ENCODE measurements at regions not wholly inside any gene's neighbourhood (a gene's known extent, or its start where the extent isn't known, plus 50 kb on each side); places are given as distances from the start of the nearest gene placed in this dataset.

DNA sequence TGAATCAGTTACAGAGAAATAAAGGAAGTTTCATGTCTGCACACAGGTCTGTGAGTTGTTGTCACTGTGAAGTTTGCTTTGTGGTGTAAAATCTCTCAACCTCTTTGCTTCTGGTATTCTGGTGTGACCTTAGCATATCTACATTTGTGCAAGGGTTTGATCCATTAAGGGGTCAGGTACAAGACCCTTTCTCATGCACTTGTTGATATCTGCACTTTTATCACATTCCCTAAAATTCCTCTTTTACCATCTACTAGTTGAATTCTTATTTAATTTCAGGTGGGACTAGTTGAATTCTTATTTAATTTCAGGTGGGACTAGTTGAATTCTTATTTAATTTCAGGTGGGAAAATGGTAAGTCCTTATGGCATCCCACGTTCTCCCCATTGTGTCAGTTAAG, 306.7 kb upstream of the ZNF608 start:
- intact Hi-C loops (cut with DNase I; ENCODE audit: low total_unique reads) = no loop called here
- no peaks in the 10 kb centered on the region for H3K36me3 ChIP-seq
- H3K4me1 ChIP-seq = peaks cover 0 to 7% of the 10 kb centered on the region in 2 donors
- in situ Hi-C loops (cut with MboI; ENCODE audit: low sequenced_read_pairs in 4 of 4) = no loop called here
- no peak overlapping the region for H3K4me3 ChIP-seq
- ATAC-seq = no peak
- TF ChIP-seq, protein P1, sequence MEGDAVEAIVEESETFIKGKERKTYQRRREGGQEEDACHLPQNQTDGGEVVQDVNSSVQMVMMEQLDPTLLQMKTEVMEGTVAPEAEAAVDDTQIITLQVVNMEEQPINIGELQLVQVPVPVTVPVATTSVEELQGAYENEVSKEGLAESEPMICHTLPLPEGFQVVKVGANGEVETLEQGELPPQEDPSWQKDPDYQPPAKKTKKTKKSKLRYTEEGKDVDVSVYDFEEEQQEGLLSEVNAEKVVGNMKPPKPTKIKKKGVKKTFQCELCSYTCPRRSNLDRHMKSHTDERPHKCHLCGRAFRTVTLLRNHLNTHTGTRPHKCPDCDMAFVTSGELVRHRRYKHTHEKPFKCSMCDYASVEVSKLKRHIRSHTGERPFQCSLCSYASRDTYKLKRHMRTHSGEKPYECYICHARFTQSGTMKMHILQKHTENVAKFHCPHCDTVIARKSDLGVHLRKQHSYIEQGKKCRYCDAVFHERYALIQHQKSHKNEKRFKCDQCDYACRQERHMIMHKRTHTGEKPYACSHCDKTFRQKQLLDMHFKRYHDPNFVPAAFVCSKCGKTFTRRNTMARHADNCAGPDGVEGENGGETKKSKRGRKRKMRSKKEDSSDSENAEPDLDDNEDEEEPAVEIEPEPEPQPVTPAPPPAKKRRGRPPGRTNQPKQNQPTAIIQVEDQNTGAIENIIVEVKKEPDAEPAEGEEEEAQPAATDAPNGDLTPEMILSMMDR (IDR thresholded peaks at IDR 0.05 in 4 of 5, conservative IDR thresholded peaks at IDR 0.05 in 1 of 5) = no peak
- TF ChIP-seq POLR2A (IDR thresholded peaks at IDR 0.05) = no peak
- no peak overlapping the region for H3K27ac ChIP-seq
- no peaks in the 10 kb centered on the region for H3K9me3 ChIP-seq
- H3K27me3 ChIP-seq = no peaks in the 10 kb centered on the region
- DNase-seq = no peak

DNA sequence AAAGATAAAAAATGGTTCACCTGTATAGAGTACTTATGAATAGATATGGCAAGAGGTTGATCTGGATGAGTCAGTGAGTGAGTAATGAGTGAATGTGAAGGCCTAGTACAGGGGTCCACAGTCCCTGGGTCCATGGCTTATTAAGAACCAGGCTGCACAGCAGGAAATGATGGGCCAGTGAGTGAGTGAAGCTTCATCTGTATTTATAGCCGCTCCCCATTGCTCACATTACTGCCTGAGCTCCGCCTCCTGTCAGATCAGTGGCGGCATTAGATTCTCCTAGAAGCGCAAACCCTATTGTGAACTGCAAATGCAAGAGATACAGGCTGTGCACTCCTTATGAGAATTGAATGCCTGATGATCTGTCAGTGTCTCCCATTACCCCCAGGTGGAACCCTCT, 307.7 kb upstream of the ZNF608 start:
- peaks cover 9 to 13% of the 10 kb centered on the region in 2 donors for H3K4me1 ChIP-seq
- ATAC-seq (no peak), DNase-seq (no peak)
- no peaks in the 10 kb centered on the region for H3K9me3 ChIP-seq
- no peak overlapping the region for H3K27ac ChIP-seq
- no peak overlapping the region for H3K4me3 ChIP-seq
- in situ Hi-C loops (cut with MboI; ENCODE audit: low sequenced_read_pairs in 4 of 4) = no loop called here
- no peaks in the 10 kb centered on the region for H3K27me3 ChIP-seq
- intact Hi-C loops (cut with DNase I; ENCODE audit: low total_unique reads) = no loop called here
- no peaks in the 10 kb centered on the region for H3K36me3 ChIP-seq
- TF ChIP-seq POLR2A (IDR thresholded peaks at IDR 0.05) = no peak
- TF ChIP-seq, protein P1 (IDR thresholded peaks at IDR 0.05 in 4 of 5, conservative IDR thresholded peaks at IDR 0.05 in 1 of 5) = no peak

DNA sequence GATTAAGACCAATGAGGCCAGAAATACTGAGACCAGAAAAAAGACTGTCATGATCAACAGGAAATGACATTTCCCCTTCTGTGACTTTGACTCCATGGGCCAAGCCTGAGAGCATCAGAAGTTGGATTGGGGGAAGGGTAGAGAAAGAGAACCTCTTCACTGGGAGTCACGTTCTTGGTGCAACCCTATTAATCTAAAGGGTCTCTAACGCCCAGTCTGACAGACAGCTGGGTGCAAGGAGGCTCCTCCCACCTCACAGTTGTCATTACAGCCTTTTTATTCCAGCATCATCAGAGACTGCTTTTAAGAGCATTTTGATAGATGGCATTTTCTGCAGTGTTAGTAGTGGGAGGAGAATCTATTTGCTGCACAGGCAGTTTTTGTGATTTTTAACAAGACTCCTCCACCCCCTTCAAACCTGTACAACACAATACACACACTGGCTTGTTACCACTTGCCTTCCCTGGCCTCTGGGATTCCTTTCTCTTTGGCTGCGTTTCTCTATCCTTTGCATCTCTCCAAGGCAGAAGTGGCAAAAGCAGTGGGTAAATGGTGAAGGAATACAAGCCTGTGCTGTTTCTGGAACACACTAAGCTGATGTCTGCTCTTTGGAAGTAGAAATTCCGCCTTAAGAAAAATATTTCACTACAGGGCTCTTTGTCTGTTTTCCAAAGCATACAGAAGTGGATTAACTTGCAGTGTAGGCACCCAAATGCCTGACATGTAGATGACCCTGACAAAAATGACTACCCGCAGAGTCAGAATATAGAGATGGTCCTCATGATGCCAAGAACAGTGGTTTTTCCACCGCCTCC, 310.4 kb upstream of the ZNF608 start:
- no peak for DNase-seq
- no peak overlapping the region for H3K4me3 ChIP-seq
- H3K4me1 ChIP-seq = peaks cover 6 to 13% of the 10 kb centered on the region in 2 donors
- no peaks in the 10 kb centered on the region for H3K27me3 ChIP-seq
- no peak for TF ChIP-seq POLR2A (IDR thresholded peaks at IDR 0.05)
- TF ChIP-seq, protein P1 (IDR thresholded peaks at IDR 0.05 in 4 of 5, conservative IDR thresholded peaks at IDR 0.05 in 1 of 5) = no peak
- H3K36me3 ChIP-seq = no peaks in the 10 kb centered on the region
- H3K9me3 ChIP-seq = no peaks in the 10 kb centered on the region
- no peak for ATAC-seq
- intact Hi-C loops (cut with DNase I; ENCODE audit: low total_unique reads) = no loop called here
- no peak overlapping the region for H3K27ac ChIP-seq
- in situ Hi-C loops (cut with MboI; ENCODE audit: low sequenced_read_pairs in 4 of 4) = no loop called here

- H3K27me3 ChIP-seq = no peaks in the 10 kb centered on the region
- in situ Hi-C loops (cut with MboI; ENCODE audit: low sequenced_read_pairs in 4 of 4) = no loop called here
- H3K27ac ChIP-seq = no peak overlapping the region
- no peak for DNase-seq
- H3K4me3 ChIP-seq = no peak overlapping the region
- no peaks in the 10 kb centered on the region for H3K36me3 ChIP-seq
- TF ChIP-seq, protein P1 (IDR thresholded peaks at IDR 0.05 in 4 of 5, conservative IDR thresholded peaks at IDR 0.05 in 1 of 5) = no peak
- no peak for TF ChIP-seq POLR2A (IDR thresholded peaks at IDR 0.05)
- H3K9me3 ChIP-seq = no peaks in the 10 kb centered on the region
- peaks cover 6 to 13% of the 10 kb centered on the region in 2 donors for H3K4me1 ChIP-seq
- intact Hi-C loops (cut with DNase I; ENCODE audit: low total_unique reads) = no loop called here
- no peak for ATAC-seq
Observed at GRCh38 chr5:125057912-125058826, 311.7 kb upstream of the ZNF608 start.

All from gastrocnemius medialis (tissue), 4 donors.